GM12878 (cell line): ENCODE measurements at regions not wholly inside any gene's neighbourhood (a gene's known extent, or its start where the extent isn't known, plus 50 kb on each side); places are given as distances from the start of the nearest gene placed in this dataset.

Experiments used
- ATAC-seq: fragments of 200-7000 bp; cut with Tn5 transposase; 3 replicates; pipeline ENCODE4 v1.9.1; 2020; ENCODE audit warnings: mild to moderate bottlenecking, moderate library complexity
- BruUV-seq: library from RNA; stranded (reverse); fragments of 400-500 nt; replicated peaks from 2 replicates; lab custom pipeline; 2021; lab: Mats Ljungman, UMichigan
- CTCF ChIA-PET: fragments of 300-600 bp; sonication (Branson Sonifier 250); formaldehyde crosslinking; extraction: SDS; loops from one replicate; lab custom pipeline; 2021; ENCODE audit warnings: inconsistent platforms; lab: Yijun Ruan, JAX
- POLR2A ChIA-PET: fragments of 350-600 bp; formaldehyde crosslinking; extraction: SDS; loops from one replicate; lab custom pipeline; 2021; ENCODE audit warnings: inconsistent platforms; lab: Charles Lee
- RAD21 ChIA-PET: fragments of 300-600 bp; sonication (Branson Sonifier 250); formaldehyde crosslinking; loops from one replicate; lab custom pipeline; 2023; ENCODE audit warnings: antibody characterized with exemption; ENCODE audit not compliant: unreplicated experiment; lab: Charles Lee
- SMC1A ChIA-PET: fragments of 300-600 bp; sonication (Branson Sonifier 250); formaldehyde crosslinking; loops from one replicate; lab custom pipeline; 2023; ENCODE audit not compliant: unreplicated experiment, uncharacterized antibody; lab: Charles Lee
- DNase-seq: peaks from one replicate; pipeline ENCODE4 v3.0.0-alpha.2; 2011; ENCODE audit warnings: low read depth, low spot score
- FAIRE-seq: peaks from 3 replicates; lab custom pipeline; 2011; peaks lifted over from hg19 to GRCh38; lab: Jason Lieb, UNC
- H2AFZ ChIP-seq: 2 replicates; pipeline ENCODE4 v1.6.0; 2011; ENCODE audit warnings: low read depth, low read length, control low read depth; ENCODE audit not compliant: control insufficient read depth
- H3K27ac ChIP-seq: 2 replicates; pipeline ENCODE4 v1.5.1; 2011; ENCODE audit warnings: control low read depth; ENCODE audit not compliant: control insufficient read depth, insufficient read depth
- H3K27me3 ChIP-seq, 2 experiments: replicated peaks in 1 of 2; 2 replicates each; pipeline versions ENCODE4 v1.6.0 to v1.6.1; 2011; ENCODE audit warnings: low read length in 1 of 2; ENCODE audit not compliant: control insufficient read depth in 2 of 2, insufficient read depth in 2 of 2
- H3K36me3 ChIP-seq, 2 experiments: 2 replicates each; pipeline ENCODE4 v1.5.1; 2011; ENCODE audit warnings: low read length in 1 of 2; ENCODE audit not compliant: control insufficient read depth in 2 of 2, insufficient read depth in 2 of 2
- H3K4me1 ChIP-seq: 2 replicates; pipeline ENCODE4 v1.6.1; 2011; ENCODE audit warnings: mild to moderate bottlenecking, low read length, moderate library complexity, mixed read lengths; ENCODE audit not compliant: control insufficient read depth, insufficient read depth
- H3K4me2 ChIP-seq: 2 replicates; pipeline ENCODE4 v1.6.0; 2011; ENCODE audit warnings: control low read depth; ENCODE audit not compliant: control insufficient read depth, insufficient read depth
- H3K4me3 ChIP-seq: fragments of 200-600 bp; sonication (generic); 2 replicates; pipeline ENCODE4 v1.5.1; 2016
- H3K79me2 ChIP-seq: 2 replicates; pipeline ENCODE4 v1.6.0; 2011; ENCODE audit warnings: low read length; ENCODE audit not compliant: control insufficient read depth, insufficient read depth
- H3K9ac ChIP-seq: 2 replicates; pipeline ENCODE4 v1.8.0; 2011; ENCODE audit warnings: low read length, control low read depth, mixed read lengths; ENCODE audit not compliant: control insufficient read depth, insufficient read depth
- H3K9me3 ChIP-seq: replicated peaks from 3 replicates; pipeline ENCODE4 v1.5.1; 2011; ENCODE audit warnings: mild to moderate bottlenecking, low read length; ENCODE audit not compliant: control insufficient read depth, insufficient read depth
- H4K20me1 ChIP-seq: 2 replicates; pipeline ENCODE4 v1.6.0; 2011; ENCODE audit not compliant: control insufficient read depth, insufficient read depth
- CREM ChIP-seq: IDR thresholded peaks from 2 replicates; pipeline ENCODE4 v1.6.1; 2014; ENCODE audit warnings: antibody characterized with exemption, low read depth
- RUNX3 ChIP-seq: IDR thresholded peaks from 2 replicates; pipeline ENCODE4 v1.6.1; 2012; ENCODE audit warnings: low read length, inconsistent platforms
- SMC3 ChIP-seq: IDR thresholded peaks from 2 replicates; pipeline ENCODE4 v1.6.1; 2011; ENCODE audit warnings: low read length, improper control_type of control experiment, borderline replicate concordance
- ZNF24 ChIP-seq: fragments of 450-650 bp; IDR thresholded peaks from 2 replicates; pipeline ENCODE4 v1.6.1; 2017; ENCODE audit warnings: antibody characterized with exemption, mild to moderate bottlenecking
- WGBS: methylation state at CpG from one replicate; pipeline ENCODE4 v1.1.6; 2016; ENCODE audit warnings: low lambda C conversion rate; ENCODE audit not compliant: insufficient replicate concordance, insufficient coverage; ENCODE audit errors: missing lambda C conversion rate; 5-methylcytosine and 5-hydroxymethylcytosine counted together
- in situ Hi-C: fragments of 300-500 bp; cut with MboI; formaldehyde crosslinking; loops from 9 replicates; pipeline ENCODE4 v1.14.3; 2018; ENCODE audit warnings: mixed read lengths
- intact Hi-C: fragments of 100-400 bp; cut with micrococcal nuclease; formaldehyde crosslinking; loops from one replicate; pipeline ENCODE4 v1.14.2; 2022; ENCODE audit not compliant: unreplicated experiment
- TF ChIP-seq, protein P1 (sequence below): fragments of 450-650 bp; conservative IDR thresholded peaks from 2 replicates; pipeline ENCODE4 v1.6.1; 2017; ENCODE audit warnings: mild to moderate bottlenecking, moderate library complexity
- TF ChIP-seq, protein P2 (sequence below): fragments of 450-650 bp; formaldehyde crosslinking; IDR thresholded peaks from 2 replicates; pipeline ENCODE4 v1.4.0; 2020; ENCODE audit warnings: mild to moderate bottlenecking, moderate library complexity
- TF ChIP-seq, protein P3 (sequence below): fragments of 450-650 bp; IDR thresholded peaks from 2 replicates; pipeline ENCODE4 v1.6.1; 2017; ENCODE audit warnings: borderline replicate concordance

GRCh38 chr12:39127401-39127800, 222.0 kb upstream of the CPNE8 start (continued):
- TF ChIP-seq, protein P1, sequence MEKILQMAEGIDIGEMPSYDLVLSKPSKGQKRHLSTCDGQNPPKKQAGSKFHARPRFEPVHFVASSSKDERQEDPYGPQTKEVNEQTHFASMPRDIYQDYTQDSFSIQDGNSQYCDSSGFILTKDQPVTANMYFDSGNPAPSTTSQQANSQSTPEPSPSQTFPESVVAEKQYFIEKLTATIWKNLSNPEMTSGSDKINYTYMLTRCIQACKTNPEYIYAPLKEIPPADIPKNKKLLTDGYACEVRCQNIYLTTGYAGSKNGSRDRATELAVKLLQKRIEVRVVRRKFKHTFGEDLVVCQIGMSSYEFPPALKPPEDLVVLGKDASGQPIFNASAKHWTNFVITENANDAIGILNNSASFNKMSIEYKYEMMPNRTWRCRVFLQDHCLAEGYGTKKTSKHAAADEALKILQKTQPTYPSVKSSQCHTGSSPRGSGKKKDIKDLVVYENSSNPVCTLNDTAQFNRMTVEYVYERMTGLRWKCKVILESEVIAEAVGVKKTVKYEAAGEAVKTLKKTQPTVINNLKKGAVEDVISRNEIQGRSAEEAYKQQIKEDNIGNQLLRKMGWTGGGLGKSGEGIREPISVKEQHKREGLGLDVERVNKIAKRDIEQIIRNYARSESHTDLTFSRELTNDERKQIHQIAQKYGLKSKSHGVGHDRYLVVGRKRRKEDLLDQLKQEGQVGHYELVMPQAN, result no peak
- TF ChIP-seq, protein P2, sequence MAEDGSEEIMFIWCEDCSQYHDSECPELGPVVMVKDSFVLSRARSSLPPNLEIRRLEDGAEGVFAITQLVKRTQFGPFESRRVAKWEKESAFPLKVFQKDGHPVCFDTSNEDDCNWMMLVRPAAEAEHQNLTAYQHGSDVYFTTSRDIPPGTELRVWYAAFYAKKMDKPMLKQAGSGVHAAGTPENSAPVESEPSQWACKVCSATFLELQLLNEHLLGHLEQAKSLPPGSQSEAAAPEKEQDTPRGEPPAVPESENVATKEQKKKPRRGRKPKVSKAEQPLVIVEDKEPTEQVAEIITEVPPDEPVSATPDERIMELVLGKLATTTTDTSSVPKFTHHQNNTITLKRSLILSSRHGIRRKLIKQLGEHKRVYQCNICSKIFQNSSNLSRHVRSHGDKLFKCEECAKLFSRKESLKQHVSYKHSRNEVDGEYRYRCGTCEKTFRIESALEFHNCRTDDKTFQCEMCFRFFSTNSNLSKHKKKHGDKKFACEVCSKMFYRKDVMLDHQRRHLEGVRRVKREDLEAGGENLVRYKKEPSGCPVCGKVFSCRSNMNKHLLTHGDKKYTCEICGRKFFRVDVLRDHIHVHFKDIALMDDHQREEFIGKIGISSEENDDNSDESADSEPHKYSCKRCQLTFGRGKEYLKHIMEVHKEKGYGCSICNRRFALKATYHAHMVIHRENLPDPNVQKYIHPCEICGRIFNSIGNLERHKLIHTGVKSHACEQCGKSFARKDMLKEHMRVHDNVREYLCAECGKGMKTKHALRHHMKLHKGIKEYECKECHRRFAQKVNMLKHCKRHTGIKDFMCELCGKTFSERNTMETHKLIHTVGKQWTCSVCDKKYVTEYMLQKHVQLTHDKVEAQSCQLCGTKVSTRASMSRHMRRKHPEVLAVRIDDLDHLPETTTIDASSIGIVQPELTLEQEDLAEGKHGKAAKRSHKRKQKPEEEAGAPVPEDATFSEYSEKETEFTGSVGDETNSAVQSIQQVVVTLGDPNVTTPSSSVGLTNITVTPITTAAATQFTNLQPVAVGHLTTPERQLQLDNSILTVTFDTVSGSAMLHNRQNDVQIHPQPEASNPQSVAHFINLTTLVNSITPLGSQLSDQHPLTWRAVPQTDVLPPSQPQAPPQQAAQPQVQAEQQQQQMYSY (CRISPR knock-in tag), result no peak
- TF ChIP-seq CREM, result no peak
- no peak for TF ChIP-seq RUNX3
- no peak for TF ChIP-seq ZNF24
- TF ChIP-seq SMC3, result no peak

GRCh38 chr12:39125566-39125965, 220.2 kb upstream of the CPNE8 start:
- no peaks in the 10 kb centered on the region for H4K20me1 ChIP-seq
- no peak overlapping the region for H3K4me2 ChIP-seq
- ChIA-PET POLR2A (no interaction called here), CTCF (interaction anchor here (0.8 to 1.0 kb wide), 3 partner anchors 16 to 163 kb away, joined by 3 read pairs; no protein-coding TSS in a partner anchor), RAD21 (no interaction called here), SMC1A (no interaction called here)
- WGBS, result 0% methylated on average over 2 of the region's 2 CpGs
- intact Hi-C loops (no loop called here), in situ Hi-C loops (no loop called here)
- no peak overlapping the region for H3K27ac ChIP-seq
- no peaks in the 10 kb centered on the region for H3K79me2 ChIP-seq
- DNase-seq, result no peak
- H3K36me3 ChIP-seq, result no peaks in the 10 kb centered on the region
- no peak for FAIRE-seq
- no peaks in the 10 kb centered on the region for H3K27me3 ChIP-seq
- no TSS peak for BruUV-seq
- no peak overlapping the region for H3K9ac ChIP-seq
- H3K4me3 ChIP-seq, result no peak overlapping the region
- H2AFZ ChIP-seq, result no peak overlapping the region
- no peaks in the 10 kb centered on the region for H3K4me1 ChIP-seq
- ATAC-seq, result no peak
- TF ChIP-seq, protein P3, sequence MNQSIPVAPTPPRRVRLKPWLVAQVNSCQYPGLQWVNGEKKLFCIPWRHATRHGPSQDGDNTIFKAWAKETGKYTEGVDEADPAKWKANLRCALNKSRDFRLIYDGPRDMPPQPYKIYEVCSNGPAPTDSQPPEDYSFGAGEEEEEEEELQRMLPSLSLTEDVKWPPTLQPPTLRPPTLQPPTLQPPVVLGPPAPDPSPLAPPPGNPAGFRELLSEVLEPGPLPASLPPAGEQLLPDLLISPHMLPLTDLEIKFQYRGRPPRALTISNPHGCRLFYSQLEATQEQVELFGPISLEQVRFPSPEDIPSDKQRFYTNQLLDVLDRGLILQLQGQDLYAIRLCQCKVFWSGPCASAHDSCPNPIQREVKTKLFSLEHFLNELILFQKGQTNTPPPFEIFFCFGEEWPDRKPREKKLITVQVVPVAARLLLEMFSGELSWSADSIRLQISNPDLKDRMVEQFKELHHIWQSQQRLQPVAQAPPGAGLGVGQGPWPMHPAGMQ, result no peak
- H3K9me3 ChIP-seq, result no peaks in the 10 kb centered on the region
